ENCODE measurements at regions not wholly inside any gene's neighbourhood (a gene's known extent, or its start where the extent isn't known, plus 50 kb on each side); places are given as distances from the start of the nearest gene placed in this dataset.

GRCh38 chr2:201949181-201949926 lies 84.3 kb upstream of the FZD7 start:
- no peak for TF ChIP-seq CTCF (IDR thresholded peaks at IDR 0.05)
- no peak for TF ChIP-seq POLR2A (IDR thresholded peaks at IDR 0.05)

Measured in tibial nerve (tissue), 3 donors.